ENCODE measurements at regions not wholly inside any gene's neighbourhood (a gene's known extent, or its start where the extent isn't known, plus 50 kb on each side); places are given as distances from the start of the nearest gene placed in this dataset.

GRCh38 chr1:193767886-193768285 is 581.5 kb upstream of the B3GALT2 start:
- Histone ChIP-seq H3K9me3 (no peaks in the 10 kb centered on the region), H3K27ac (no peak overlapping the region), H3K27me3 (no peaks in the 10 kb centered on the region), H3K36me3 (no peaks in the 10 kb centered on the region), H3K4me3 (no peak overlapping the region), H3K4me1 (peaks cover 0 to 11% (median 0%) of the 10 kb centered on the region in 12 donors)
- 74 to 78% (median 76%) methylated on average over 6 of the region's 6 CpGs for WGBS, 4 donors
- intact Hi-C loops (cut with DNase I) = no loop called here
- DNase-seq (peak in 1 of 5 donors; percentile 20), ATAC-seq (no peak)
- no peak for TF ChIP-seq CTCF (IDR thresholded peaks at IDR 0.05)
- TF ChIP-seq POLR2A (IDR thresholded peaks at IDR 0.05) = no peak

GRCh38 chr1:193766329-193766728 is 579.9 kb upstream of the B3GALT2 start:
- H3K36me3 ChIP-seq = no peaks in the 10 kb centered on the region
- DNase-seq = no peak
- intact Hi-C loops (cut with DNase I) = no loop called here
- WGBS, 4 donors = 63 to 75% (median 68%) methylated on average over 5 of the region's 5 CpGs
- no peak overlapping the region for H3K27ac ChIP-seq
- H3K4me3 ChIP-seq = no peak overlapping the region
- TF ChIP-seq CTCF (IDR thresholded peaks at IDR 0.05) (no peak), POLR2A (IDR thresholded peaks at IDR 0.05) (no peak)
- peak in 1 of 4 donors; percentile 39 for ATAC-seq
- no peaks in the 10 kb centered on the region for H3K9me3 ChIP-seq
- H3K27me3 ChIP-seq = no peaks in the 10 kb centered on the region
- peaks cover 0 to 22% (median 2%) of the 10 kb centered on the region in 12 donors for H3K4me1 ChIP-seq

- Histone ChIP-seq H3K27me3 (no peaks in the 10 kb centered on the region), H3K4me3 (no peak overlapping the region), H3K4me1 (peaks cover 0 to 22% (median 2%) of the 10 kb centered on the region in 12 donors), H3K36me3 (no peaks in the 10 kb centered on the region), H3K27ac (no peak overlapping the region), H3K9me3 (no peaks in the 10 kb centered on the region)
- DNase-seq (no peak), ATAC-seq (no peak)
- TF ChIP-seq CTCF (IDR thresholded peaks at IDR 0.05) = no peak
- TF ChIP-seq POLR2A (IDR thresholded peaks at IDR 0.05) = no peak
- 62 to 73% (median 68%) methylated on average over 3 of the region's 3 CpGs for WGBS, 4 donors
- intact Hi-C loops (cut with DNase I) = no loop called here
Measured at GRCh38 chr1:193763266-193763665, 576.9 kb upstream of the B3GALT2 start.

- DNase-seq = no peak
- no peak for TF ChIP-seq POLR2A (IDR thresholded peaks at IDR 0.05)
- no peak for TF ChIP-seq CTCF (IDR thresholded peaks at IDR 0.05)
- Histone ChIP-seq H3K27ac (peak overlapping the region in 2 of 12 donors; percentile 7 to 26), H3K27me3 (no peaks in the 10 kb centered on the region), H3K9me3 (no peaks in the 10 kb centered on the region), H3K36me3 (no peaks in the 10 kb centered on the region), H3K4me3 (no peak overlapping the region), H3K4me1 (peaks cover 0 to 19% (median 2%) of the 10 kb centered on the region in 12 donors)
- peak; percentile 69 to 91 (median 78) for ATAC-seq
- intact Hi-C loops (cut with DNase I) = no loop called here
- 31 to 44% (median 38%) methylated on average over 4 of the region's 4 CpGs for WGBS, 4 donors
Measured at GRCh38 chr1:193762236-193762635, 575.8 kb upstream of the B3GALT2 start.

All from heart left ventricle (tissue), 16 donors.